AG04450 (cell line): ENCODE measurements at regions not wholly inside any gene's neighbourhood (a gene's known extent, or its start where the extent isn't known, plus 50 kb on each side); places are given as distances from the start of the nearest gene placed in this dataset.
"Not testable (repeated sequence)": the region's sequence is repeated elsewhere in the genome, so short reads cannot be mapped to it uniquely, and the experiment has no call there.

Experiments used
- CTCF ChIA-PET: fragments of 300-600, 350-600 bp; formaldehyde crosslinking; extraction: SDS; loops from one replicate; lab custom pipeline; 2022; ENCODE audit warnings: antibody characterized with exemption, inconsistent platforms; lab: Charles Lee
- POLR2A ChIA-PET: fragments of 350-600 bp; formaldehyde crosslinking; extraction: SDS; loops from one replicate; lab custom pipeline; 2021; ENCODE audit warnings: antibody characterized with exemption, inconsistent platforms; lab: Yijun Ruan, JAX
- DNase-seq: peaks from one replicate; pipeline ENCODE4 v3.0.0-alpha.2; 2011; ENCODE audit warnings: low read depth, low spot score
- H3K27ac ChIP-seq: one replicate; pipeline ENCODE4 v1.5.1; 2012; ENCODE audit warnings: low read depth, low read length, control low read depth
- H3K27me3 ChIP-seq: one replicate; pipeline ENCODE4 v1.6.0; 2012; ENCODE audit warnings: low read length; ENCODE audit not compliant: control insufficient read depth, insufficient read depth
- H3K4me3 ChIP-seq: 2 replicates; pipeline ENCODE4 v1.5.1; 2011; ENCODE audit warnings: mild to moderate bottlenecking, low read depth, low read length, control low read depth
- H3K9me3 ChIP-seq: 2 replicates; pipeline ENCODE4 v1.5.1; 2012; ENCODE audit warnings: low read length; ENCODE audit not compliant: control insufficient read depth, insufficient read depth
- CTCF ChIP-seq: IDR thresholded peaks from 2 replicates; pipeline ENCODE4 v1.5.1; 2011; ENCODE audit warnings: low read depth, low read length, control low read depth, inconsistent platforms

GRCh38 chr9:32879335-32879734 lies 96.0 kb downstream of the TMEM215 start:
- Histone ChIP-seq H3K4me3 (no peak overlapping the region), H3K27me3 (no peaks in the 10 kb centered on the region), H3K9me3 (no peaks in the 10 kb centered on the region), H3K27ac (no peak overlapping the region)
- DNase-seq, result no peak
- TF ChIP-seq CTCF, result no peak
- POLR2A ChIA-PET, result no interaction called here
- CTCF ChIA-PET, result no interaction called here

GRCh38 chr9:32881948-32882347 lies 98.6 kb downstream of the TMEM215 start:
- H3K27ac ChIP-seq, result no peak overlapping the region
- H3K9me3 ChIP-seq, result no peaks in the 10 kb centered on the region
- no peak for TF ChIP-seq CTCF
- POLR2A ChIA-PET, result no interaction called here
- CTCF ChIA-PET, result no interaction called here
- peaks cover 3% of the 10 kb centered on the region for H3K27me3 ChIP-seq
- H3K4me3 ChIP-seq, result no peak overlapping the region
- no peak for DNase-seq

GRCh38 chr9:32882705-32883104 lies 99.4 kb downstream of the TMEM215 start:
- CTCF ChIA-PET, result no interaction called here

GRCh38 chr9:32884482-32884881 lies 101.1 kb downstream of the TMEM215 start:
- POLR2A ChIA-PET, result no interaction called here
- CTCF ChIA-PET, result interaction anchor here (1.5 kb wide), 1 partner anchor 304 kb away, joined by 4 read pairs; no protein-coding TSS in a partner anchor
- no peaks in the 10 kb centered on the region for H3K9me3 ChIP-seq
- H3K27me3 ChIP-seq, result peaks cover 3% of the 10 kb centered on the region
- H3K4me3 ChIP-seq, result no peak overlapping the region
- no peak for DNase-seq
- H3K27ac ChIP-seq, result no peak overlapping the region
- no peak for TF ChIP-seq CTCF

More at GRCh38 chr9:32882705-32883104, 99.4 kb downstream of the TMEM215 start:
- no peaks in the 10 kb centered on the region for H3K9me3 ChIP-seq
- DNase-seq, result no peak
- POLR2A ChIA-PET, result no interaction called here
- H3K27ac ChIP-seq, result no peak overlapping the region
- TF ChIP-seq CTCF, result no peak
- no peak overlapping the region for H3K4me3 ChIP-seq
- H3K27me3 ChIP-seq, result peaks cover 3% of the 10 kb centered on the region

GRCh38 chr9:32886021-32886420 lies 102.7 kb downstream of the TMEM215 start:
- H3K27me3 ChIP-seq, result peaks cover 3% of the 10 kb centered on the region
- POLR2A ChIA-PET, result no interaction called here
- CTCF ChIA-PET, result no interaction called here

GRCh38 chr9:32894485-32894884 lies 106.9 kb downstream of the APTX start:
- CTCF ChIA-PET, DNase-seq, H3K27me3 ChIP-seq, H3K27ac ChIP-seq, POLR2A ChIA-PET, H3K9me3 ChIP-seq, H3K4me3 ChIP-seq: not testable (repeated sequence)

More at GRCh38 chr9:32886021-32886420, 102.7 kb downstream of the TMEM215 start:
- TF ChIP-seq CTCF, result no peak
- Histone ChIP-seq H3K9me3 (no peaks in the 10 kb centered on the region), H3K4me3 (no peak overlapping the region), H3K27ac (no peak overlapping the region)
- DNase-seq, result no peak
